Pons (tissue), 1 donor: ENCODE measurements at regions not wholly inside any gene's neighbourhood (a gene's known extent, or its start where the extent isn't known, plus 50 kb on each side); places are given as distances from the start of the nearest gene placed in this dataset.

Source experiments
- DNase-seq: peaks from one replicate; pipeline ENCODE4 v3.0.0-alpha.2; 2016; ENCODE audit warnings: low spot score

DNA sequence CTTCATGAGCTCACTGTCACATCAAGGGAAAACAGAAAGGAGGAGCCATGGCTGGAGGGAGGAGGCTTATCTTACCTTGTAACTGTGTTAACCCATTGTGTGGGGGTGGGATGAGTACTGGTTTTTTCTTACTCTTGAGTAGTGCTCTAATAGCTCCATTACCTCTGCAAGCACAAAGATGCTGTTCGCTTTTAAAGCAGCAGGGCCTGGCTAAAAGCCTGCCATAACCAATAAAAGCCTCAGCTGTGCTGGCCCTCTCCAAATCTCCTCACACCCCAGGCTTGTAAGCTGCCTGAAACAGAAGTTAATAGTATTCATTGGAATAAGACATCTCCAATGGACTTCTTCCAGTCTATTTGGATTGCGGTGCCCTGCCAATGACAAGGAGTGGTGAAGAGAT is 544.1 kb downstream of the TUSC7 start:
- DNase-seq = no peak

DNA sequence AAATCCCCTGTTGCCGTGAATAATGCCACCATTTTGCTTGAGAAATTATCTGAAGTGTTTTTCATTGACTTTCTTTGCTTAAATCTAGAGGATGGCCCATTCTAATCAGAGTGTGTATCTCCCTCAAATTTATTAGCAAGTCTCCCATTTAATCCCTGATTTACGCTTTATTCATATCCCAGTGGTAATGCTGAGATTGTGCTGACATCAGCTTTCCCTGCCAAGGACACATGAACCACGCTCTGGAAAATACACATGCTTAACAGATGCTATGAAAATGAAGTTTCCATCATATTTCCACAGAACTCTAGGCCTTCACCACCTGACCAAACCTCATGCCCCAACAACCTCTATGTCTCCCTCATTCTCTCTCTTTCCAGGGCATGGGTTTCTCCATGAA is 545.4 kb downstream of the TUSC7 start:
- no peak for DNase-seq

DNA sequence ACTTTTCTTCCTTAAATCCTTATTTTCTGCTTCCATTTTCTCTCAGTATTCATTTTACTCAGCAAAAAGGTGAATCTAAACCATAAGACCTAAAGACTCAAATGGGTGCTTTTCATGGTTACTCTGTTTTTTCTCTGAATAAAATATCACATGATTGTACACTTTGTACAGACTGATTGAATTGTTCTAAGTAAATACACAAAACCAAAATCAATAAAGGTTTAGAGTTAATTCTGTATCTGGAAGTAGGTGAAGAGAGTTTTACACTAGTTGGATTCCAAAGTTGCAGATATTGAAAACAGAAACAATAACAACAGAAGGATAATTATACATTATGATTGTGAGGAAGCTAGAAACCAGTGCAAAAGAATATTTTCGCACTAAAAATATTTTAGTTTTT is 546.2 kb downstream of the TUSC7 start:
- DNase-seq = no peak

DNA sequence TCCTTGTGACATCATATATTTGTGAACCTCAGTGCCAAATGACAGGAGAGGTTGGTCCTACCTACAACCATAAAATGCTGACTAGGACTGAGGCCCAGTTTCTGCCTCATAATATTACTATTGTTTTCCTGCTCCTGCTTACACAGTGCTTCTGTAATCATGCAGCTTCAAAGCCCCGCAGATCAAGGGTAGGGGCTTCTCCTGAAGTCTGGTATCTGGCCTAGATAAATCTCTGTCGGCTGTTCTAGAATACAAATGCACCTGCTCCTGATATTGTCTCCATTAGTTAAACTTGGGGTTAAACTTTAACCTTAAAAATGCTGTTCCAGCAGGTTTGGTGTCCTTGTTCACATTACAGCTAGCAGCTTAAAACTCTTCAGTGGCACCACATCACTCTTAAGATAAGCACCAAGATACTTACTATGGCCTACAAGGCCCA is 552.4 kb downstream of the TUSC7 start:
- no peak for DNase-seq

DNA sequence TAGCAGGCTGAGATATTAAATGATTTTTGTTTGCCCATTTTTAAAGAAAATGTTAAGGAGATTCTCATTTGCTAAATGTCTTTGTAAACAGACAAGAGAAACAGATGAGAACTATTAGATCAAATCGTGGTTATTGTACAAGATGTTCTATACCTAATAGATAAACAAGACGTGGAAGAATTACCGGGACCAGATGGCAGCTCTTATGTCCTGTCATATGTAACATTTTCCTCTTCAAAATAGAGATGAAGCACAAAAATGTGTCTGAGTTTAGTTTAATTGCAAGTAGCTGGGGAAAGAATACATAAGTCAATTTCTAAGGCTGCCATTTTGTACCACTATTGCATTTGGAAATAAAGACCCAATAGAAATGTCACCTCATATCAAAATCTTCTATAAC is 553.7 kb downstream of the TUSC7 start:
- DNase-seq = no peak

DNA sequence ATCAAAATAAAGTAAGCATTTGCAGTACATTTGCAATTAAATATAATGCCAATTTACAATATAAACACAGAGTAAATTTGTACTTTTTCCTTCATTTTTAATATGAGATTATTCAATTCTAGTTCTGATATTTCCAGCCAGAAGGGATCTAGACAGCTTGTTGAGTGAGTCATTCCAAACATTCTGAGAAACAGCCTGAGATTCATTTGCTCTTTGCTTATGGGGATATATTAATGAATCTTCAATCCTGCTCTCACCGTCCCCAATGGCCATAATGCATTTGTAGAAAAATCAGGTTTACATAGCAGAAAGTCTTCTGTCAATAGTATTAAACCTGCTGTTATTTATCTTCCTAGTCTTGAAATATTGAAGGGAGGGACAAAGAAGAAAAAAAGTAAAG is 554.2 kb downstream of the TUSC7 start:
- no peak for DNase-seq

DNA sequence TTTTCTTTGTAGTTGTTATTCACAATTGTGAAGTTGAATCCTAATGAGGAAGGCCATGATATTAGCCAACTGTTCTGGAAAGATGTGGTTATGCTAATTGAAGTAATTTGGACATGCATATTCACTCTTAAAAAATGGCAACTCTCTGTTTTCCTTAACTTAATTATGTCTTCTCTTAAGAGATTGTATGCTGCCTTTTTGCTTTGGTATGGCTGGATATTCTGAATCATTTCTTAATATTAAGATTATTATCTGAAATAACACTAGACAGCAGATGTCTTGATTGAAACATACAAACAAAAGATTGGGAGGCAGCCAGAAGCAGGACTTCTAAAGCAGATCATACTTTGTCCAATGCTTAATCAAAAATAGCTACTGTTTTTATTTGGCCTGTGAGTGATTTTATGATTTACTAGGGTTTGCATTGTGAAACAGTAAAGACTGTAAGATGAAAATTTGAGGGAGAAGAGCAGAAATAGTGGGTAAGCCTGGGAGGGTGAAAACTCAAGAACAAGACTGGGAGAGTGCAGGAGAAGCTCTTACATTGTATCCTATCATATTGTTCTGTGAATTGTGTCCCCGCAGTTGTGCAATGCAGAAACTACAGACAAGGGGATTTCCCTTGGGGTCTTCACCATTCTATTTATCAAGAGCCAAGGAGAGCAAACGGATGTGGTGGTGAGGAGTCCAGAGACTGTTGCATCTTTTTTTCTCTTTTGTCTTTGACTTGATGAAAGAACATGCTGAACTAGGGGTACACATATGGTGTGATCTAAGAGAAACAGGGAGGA is 554.8 kb downstream of the TUSC7 start:
- no peak for DNase-seq

DNA sequence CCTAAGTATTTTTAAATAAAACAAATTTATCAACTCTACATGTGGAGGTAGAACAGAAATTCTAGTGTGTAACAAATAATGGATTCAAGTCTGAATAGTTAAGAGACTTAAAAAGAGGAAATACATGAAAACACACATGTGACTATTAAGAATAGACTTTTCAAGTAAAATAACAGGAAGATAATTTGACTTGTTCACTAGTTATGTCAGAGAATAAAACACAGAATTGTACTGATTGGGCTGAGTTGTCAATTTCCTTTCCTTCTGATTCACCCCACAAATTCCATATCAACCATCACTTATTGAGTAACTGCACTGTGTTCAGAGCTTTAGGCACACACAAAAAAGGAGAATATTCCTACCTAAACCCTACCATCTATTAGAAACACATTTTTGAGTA is 557.2 kb downstream of the TUSC7 start:
- DNase-seq = no peak

DNA sequence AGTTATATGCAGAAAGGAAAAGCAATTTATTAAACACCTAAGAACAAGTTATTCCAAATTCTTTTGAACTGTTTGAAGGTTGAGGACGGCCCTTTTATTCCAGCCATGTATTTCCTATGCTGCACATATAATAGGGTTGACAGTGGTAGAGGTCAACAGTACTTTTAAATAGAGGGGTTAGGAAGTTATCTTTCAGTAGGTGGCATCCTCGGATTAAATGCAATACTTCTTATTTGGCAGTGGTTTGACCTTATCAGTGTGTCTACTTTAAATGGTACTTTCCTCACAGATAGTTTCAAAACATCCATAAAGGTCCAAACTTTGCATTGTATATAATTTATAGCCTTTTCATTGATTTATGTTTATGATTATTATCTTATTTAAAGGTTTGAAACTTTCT is 558.7 kb downstream of the TUSC7 start:
- no peak for DNase-seq

DNA sequence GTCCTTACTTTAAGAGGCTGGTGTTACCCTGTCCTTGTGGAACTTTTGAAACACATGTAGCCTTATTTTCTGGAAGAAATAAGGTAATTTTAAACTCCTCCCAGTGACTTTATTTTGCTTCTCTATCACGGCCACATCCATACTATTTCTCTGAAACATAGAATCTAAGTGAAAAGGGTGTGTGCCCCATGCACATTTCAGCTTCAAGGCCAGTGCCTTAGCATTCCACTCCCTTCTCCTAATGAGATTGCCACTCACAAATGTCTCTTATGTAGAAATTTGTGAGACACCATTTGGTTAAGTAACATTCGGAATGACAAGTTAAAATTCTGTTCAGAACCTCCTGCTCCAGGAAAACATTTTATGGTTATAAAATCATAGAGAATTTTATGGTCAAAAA is 562.7 kb downstream of the TUSC7 start:
- DNase-seq = no peak

DNA sequence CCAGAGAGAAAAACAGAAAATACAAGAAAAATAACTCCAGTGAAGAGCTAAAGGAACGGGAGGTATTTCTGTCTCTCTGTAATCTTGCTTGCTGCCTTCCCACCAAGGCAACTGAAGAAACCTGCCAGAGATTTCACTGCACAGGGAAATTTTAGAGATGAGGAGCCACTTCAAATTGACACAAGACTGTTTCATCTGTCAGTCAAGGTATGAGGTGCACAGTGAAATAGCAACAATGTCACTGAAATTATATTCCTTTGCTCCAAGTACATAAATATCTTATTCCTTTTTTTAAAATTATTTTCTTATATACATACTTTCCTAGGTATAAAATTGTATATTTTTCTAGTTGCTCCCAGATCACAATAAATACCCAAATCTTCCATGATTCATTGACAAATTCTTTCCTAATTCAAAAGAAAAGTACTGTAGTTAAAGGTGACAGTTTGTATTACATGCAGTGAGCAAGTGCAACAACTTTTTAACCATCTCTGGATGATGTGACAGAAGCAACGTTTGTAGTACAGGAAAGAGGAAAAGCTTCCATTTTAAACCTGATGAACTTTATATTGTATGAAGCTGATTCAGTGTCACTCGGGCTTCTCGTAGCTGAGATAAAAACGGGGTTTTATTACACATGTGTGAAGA is 563.4 kb downstream of the TUSC7 start:
- no peak for DNase-seq

DNA sequence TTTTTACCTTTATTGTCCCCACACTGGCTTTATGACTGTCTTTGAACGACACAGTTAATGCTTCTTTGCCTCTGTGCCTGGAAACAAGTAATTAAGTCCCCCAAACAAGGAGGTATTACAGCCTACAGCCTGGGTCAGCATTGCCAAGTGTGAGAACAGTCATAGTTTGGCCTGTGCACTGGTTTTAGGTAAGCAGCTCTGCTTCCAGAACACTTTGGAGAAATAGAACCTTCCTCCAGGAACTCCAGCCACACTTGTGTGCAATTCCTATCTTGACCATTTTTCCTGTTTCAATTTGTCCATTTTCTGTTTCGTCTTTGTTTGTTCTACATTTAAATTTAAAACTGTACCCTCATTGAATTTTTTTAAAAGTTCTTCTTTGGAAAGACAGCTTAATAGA is 568.2 kb downstream of the TUSC7 start:
- no peak for DNase-seq

DNA sequence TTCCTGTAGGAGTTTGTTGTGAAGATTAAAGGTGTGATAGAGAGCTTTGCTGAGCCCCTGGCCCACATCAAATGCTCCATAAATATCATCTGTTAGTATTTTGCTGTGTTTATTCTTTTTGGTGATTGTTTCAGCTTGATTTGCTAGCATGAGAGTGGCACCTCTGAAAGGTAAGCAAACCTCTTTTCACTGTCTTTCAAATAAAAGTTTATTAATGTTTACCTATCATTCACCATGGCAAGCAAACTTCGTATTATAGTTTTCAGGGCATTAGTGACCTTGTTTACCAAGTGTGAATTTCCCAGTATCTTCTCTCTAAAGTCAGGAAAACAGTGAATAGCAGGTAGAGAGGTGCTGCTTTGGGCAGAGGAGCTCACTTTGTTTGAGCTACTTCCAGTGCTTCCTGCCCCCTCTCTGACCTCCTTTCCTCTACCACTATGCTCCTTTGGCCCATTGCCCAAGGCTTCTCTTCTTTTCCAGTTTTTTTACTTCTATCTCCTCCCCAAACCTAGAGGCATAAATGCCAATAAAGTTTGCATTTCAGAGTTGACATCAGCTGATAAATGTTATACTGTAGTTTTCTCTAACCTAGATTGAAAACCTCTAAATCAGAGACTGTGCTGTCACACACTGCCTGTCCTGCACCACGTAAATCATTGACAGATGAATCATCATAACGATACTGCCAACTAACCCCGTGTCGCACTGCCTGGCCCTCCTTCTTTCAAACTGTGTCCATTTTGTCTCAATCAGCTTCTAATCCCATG is 569.0 kb downstream of the TUSC7 start:
- no peak for DNase-seq

DNA sequence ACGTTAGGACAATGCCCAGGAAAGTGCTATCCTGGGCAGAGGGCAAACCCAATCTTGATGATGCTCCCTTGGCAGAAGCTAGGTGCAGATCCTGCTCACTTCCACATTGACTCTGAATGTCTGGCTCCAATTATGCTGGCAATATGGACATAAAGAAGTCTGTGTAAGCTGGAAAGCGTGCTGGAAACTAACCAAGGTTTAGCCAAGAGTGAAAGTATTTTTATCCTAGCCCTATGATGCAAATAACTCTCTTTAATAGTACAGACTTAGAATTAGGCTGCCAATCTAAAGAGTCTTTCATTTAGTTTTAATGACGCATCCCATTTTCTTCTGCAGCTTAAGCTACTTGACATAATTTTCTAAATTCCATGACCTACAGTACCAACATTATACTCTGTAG is 571.8 kb downstream of the TUSC7 start:
- DNase-seq = peak; percentile 50

DNA sequence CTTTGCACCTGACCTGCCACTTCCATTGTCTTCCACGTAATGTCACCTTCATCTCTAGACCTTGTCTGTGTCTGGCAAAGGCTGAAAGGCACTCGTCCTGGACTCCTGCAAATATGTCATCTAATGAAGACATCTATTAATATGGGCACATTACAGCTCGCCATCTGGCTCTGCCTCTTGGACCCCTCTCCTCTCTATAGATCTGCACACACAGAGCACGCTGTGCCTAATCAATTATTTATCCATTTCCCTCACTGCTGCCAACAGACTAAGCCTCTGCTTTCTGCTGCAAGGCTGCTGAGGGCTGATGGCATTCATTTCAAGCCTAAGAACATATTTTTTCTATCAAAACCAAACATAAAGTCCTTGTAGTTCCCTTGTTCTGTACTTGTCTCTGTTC is 573.0 kb downstream of the TUSC7 start:
- DNase-seq = no peak

DNA sequence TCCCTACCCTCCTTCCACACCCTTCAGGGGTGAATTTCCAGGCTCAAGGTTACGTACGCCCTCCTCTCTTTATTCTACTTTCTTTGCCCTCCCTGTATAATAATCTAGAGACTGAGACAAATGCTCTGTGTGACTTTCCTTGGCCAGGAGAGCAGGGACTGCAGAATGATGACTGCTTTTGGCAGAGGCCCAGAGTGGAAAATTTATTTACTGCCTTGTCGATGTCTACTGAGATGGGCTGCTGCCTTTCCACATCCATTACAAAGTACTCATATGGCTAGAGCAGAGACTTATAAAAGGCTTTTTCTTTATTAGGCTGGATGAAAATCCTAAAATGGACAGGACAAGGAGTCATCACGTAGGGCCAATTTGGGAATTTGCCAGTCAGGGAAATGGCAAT is 576.2 kb downstream of the TUSC7 start:
- DNase-seq = peak; percentile 58

DNA sequence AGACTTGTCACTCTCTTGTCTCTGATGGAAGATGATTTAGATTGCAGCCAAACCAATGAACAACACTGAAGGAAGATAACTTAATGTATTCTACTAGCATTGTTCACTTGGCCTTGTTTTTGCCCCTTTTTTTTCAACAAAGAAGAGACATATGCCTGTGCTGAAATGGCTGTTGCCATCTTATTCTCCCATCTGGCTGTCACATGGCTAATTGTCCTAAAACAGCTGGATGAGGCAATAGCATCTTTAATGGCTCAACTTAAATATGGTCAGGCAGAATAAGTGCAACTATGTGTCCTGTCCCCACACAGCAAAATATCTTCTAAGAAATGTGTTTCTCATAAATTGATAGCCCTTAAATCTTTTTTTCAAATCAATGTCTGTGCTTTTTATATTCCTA is 576.9 kb downstream of the TUSC7 start:
- no peak for DNase-seq

DNA sequence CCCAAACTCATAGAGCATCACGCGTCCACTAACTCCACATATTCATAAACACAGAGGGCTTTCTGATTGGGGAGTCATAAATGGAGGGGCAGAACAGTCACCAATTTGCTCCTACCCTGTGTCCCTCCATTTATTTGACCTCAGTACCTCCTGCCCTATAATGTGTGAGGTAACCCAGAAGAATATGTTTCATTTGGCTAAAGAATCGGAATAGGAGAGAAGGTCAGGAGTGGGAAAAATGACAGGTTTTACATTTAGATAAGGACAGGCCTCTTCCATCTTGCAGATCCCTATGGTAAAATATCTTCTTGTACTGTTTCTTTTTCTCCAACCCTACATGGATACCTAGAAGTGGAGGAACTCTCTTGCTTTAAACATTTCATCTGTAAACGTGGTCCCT is 578.0 kb downstream of the TUSC7 start:
- no peak for DNase-seq

DNA sequence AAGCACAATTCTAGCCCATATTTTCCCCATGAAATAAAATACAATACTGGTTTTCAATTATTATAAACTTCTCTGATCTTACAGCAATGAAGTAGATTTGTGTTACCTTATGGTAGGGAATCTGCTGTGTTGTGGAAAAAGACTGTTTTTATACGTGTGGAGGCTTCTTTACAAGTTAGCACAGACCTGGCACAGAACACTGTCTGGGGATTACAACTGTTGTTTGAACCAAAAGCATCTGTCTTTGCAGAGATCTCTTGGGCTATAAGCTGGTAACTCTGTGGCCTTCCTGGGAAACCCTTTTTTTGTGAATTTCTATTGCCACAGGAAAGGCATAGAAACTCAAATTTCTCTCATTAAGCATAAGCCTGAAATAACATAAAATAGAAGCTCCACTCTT is 581.9 kb downstream of the TUSC7 start:
- DNase-seq = no peak

DNA sequence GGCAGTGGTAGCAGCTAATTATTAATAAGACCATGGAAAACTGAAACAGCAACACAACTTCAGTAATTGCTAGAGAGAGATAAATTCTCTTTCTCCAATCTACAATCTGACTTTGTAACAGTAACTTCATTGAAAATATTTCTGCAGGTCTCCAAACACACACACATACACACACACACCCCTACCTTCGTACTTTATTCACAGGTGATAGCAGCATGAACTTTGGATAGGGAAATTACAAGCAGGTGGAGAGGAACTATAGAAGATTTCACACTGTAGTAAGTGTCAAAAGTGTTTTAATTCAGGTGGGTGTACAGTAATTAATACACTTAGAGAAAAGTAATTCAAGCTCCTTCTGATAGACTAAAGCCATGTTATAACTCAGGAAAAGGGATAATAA is 587.5 kb downstream of the TUSC7 start:
- no peak for DNase-seq

DNA sequence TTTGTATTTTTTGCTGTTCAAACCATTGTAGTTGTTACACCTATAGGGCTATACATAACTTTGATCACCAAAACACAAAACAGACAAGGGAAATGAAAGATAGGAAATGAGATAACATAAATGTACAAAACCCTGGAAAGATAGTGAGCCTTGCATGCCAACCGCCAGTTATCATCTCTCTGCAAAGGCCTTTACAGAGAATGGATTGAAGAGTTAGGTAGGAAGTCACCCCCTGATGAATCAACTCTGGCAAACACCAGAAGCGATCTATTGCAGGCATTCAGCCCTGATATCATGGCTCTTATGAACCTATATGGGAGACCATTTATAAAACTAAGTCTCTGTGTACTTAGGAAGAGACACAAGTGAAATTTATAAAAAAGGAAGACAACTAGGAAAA is 588.0 kb downstream of the TUSC7 start:
- no peak for DNase-seq

DNA sequence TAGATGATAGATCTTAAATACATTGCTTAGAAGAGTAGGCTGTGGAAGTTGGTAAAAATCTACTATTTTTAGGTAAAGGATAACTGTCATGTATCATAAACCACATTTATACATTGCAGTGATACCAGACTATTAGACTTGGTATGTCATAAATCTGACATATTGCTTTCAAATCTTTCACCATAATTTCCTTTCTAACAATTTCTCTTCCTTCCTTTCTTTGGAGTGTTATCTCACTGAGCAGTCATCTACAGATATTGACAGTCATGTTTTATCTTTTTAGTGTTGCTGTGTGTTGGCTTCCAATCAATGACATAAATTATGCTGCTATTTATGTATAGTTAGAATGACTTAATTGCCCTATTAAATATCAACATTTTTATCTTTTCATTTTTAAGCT is 588.7 kb downstream of the TUSC7 start:
- no peak for DNase-seq

DNA sequence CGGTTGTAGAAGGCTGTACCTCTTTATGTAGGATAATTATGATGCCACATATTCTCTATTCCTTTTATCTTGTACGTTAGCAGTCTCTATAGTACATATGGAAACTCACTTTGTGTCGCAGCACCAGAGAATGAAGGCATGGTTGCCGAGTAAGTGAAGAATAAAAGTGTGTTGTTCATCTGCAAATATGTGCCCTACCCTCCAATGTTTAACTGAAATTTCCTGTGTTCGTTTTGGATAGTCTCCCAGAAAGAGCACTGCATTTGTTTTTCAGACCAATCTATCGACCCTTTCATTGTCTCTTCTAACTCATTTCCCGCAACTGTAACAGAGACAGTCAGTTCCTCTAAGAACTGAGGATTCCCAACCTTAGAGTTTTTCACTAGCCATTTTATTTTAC is 592.8 kb downstream of the TUSC7 start:
- peak; percentile 59 for DNase-seq
